Activated CD8-positive, alpha-beta T cell treated with anti-CD3 and anti-CD28 coated beads for 36 hours (primary cell): ENCODE measurements at regions not wholly inside any gene's neighbourhood (a gene's known extent, or its start where the extent isn't known, plus 50 kb on each side); places are given as distances from the start of the nearest gene placed in this dataset.

Experiments used
- ATAC-seq: fragments of 200-7000 bp; cut with Tn5 transposase; one replicate; pipeline ENCODE4 v1.10.0; 2021; ENCODE audit warnings: mild to moderate bottlenecking, moderate library complexity
- CTCF ChIA-PET: fragments of 350-600 bp; sonication (Branson Sonifier 250); formaldehyde crosslinking; loops from one replicate; lab custom pipeline; 2021; ENCODE audit warnings: antibody characterized with exemption; lab: Charles Lee
- POLR2A ChIA-PET: fragments of 350-600 bp; sonication (Branson Sonifier 250); formaldehyde crosslinking; loops from one replicate; lab custom pipeline; 2021; ENCODE audit warnings: antibody characterized with exemption; lab: Charles Lee
- DNase-seq: peaks from one replicate; pipeline ENCODE4 v3.0.0-alpha.2; 2020
- H3K27ac Mint-ChIP-seq: one replicate; pipeline ENCODE4 v1.8.0; 2021; ENCODE audit warnings: mild to moderate bottlenecking, mixed read lengths
- H3K27me3 Mint-ChIP-seq: one replicate; pipeline ENCODE4 v1.8.0; 2021; ENCODE audit warnings: mixed read lengths
- H3K36me3 Mint-ChIP-seq: one replicate; pipeline ENCODE4 v1.8.0; 2021; ENCODE audit warnings: low read depth, mixed read lengths
- H3K4me1 Mint-ChIP-seq: one replicate; pipeline ENCODE4 v1.8.0; 2021; ENCODE audit warnings: low read depth, mixed read lengths
- H3K4me3 Mint-ChIP-seq: one replicate; pipeline ENCODE4 v1.8.0; 2021; ENCODE audit warnings: mild to moderate bottlenecking, moderate library complexity, mixed read lengths
- H3K9me3 Mint-ChIP-seq: one replicate; pipeline ENCODE4 v1.8.0; 2021; ENCODE audit warnings: mixed read lengths
- CTCF ChIP-seq: fragments of 200-600 bp; IDR thresholded peaks from one replicate; pipeline ENCODE4 v1.8.0; 2022; ENCODE audit warnings: antibody characterized with exemption, mild to moderate bottlenecking
- intact Hi-C: fragments of 100-400 bp; cut with micrococcal nuclease; formaldehyde crosslinking; loops from one replicate; pipeline ENCODE4 v1.10.0; 2022

- ChIA-PET CTCF (no interaction called here), POLR2A (no interaction called here)
- peaks cover 28% of the 10 kb centered on the region for H3K4me1 Mint-ChIP-seq
- H3K27me3 Mint-ChIP-seq: no peaks in the 10 kb centered on the region
- ATAC-seq (no peak), DNase-seq (no peak)
- H3K27ac Mint-ChIP-seq: no peak overlapping the region
- peaks cover under 1% of the 10 kb centered on the region for H3K9me3 Mint-ChIP-seq
- TF ChIP-seq CTCF: no peak
- H3K4me3 Mint-ChIP-seq: no peak overlapping the region
- H3K36me3 Mint-ChIP-seq: peaks cover 2% of the 10 kb centered on the region
- intact Hi-C loops: no loop called here
Measured at GRCh38 chr5:50562694-50563093, 103.7 kb upstream of the PARP8 start.

- Mint-ChIP-seq H3K36me3 (peaks cover 2% of the 10 kb centered on the region), H3K4me3 (no peak overlapping the region)
Measured at GRCh38 chr5:50564079-50564478, 102.4 kb upstream of the PARP8 start.

GRCh38 chr5:50564558-50564957 lies 101.9 kb upstream of the PARP8 start:
- no peak overlapping the region for H3K27ac Mint-ChIP-seq
- POLR2A ChIA-PET: no interaction called here

More at GRCh38 chr5:50564079-50564478, 102.4 kb upstream of the PARP8 start:
- POLR2A ChIA-PET: no interaction called here
- intact Hi-C loops: no loop called here
- DNase-seq (peak; percentile 41), ATAC-seq (peak; percentile 85)
- H3K4me1 Mint-ChIP-seq: peaks cover 28% of the 10 kb centered on the region
- H3K9me3 Mint-ChIP-seq: peaks cover 4% of the 10 kb centered on the region
- H3K27me3 Mint-ChIP-seq: no peaks in the 10 kb centered on the region
- CTCF ChIA-PET: no interaction called here
- peak overlapping the region; percentile 20 for H3K27ac Mint-ChIP-seq
- TF ChIP-seq CTCF: no peak

GRCh38 chr5:50574121-50574520 lies 92.3 kb upstream of the PARP8 start:
- CTCF ChIA-PET: no interaction called here
- Mint-ChIP-seq H3K4me3 (peak overlapping the region; percentile 46), H3K27ac (no peak overlapping the region), H3K4me1 (peaks cover 23% of the 10 kb centered on the region), H3K9me3 (peaks cover 7% of the 10 kb centered on the region), H3K27me3 (no peaks in the 10 kb centered on the region), H3K36me3 (no peaks in the 10 kb centered on the region)
- ATAC-seq (no peak), DNase-seq (no peak)
- POLR2A ChIA-PET: no interaction called here
- intact Hi-C loops: no loop called here
- TF ChIP-seq CTCF: no peak

More at GRCh38 chr5:50564558-50564957, 101.9 kb upstream of the PARP8 start:
- Mint-ChIP-seq H3K36me3 (peaks cover 2% of the 10 kb centered on the region), H3K4me1 (peaks cover 28% of the 10 kb centered on the region), H3K4me3 (no peak overlapping the region), H3K27me3 (no peaks in the 10 kb centered on the region), H3K9me3 (peaks cover 4% of the 10 kb centered on the region)
- CTCF ChIA-PET: no interaction called here
- peak; percentile 16 for TF ChIP-seq CTCF
- ATAC-seq: peak; percentile 61
- no peak for DNase-seq
- intact Hi-C loops: no loop called here

- Mint-ChIP-seq H3K4me1 (peaks cover 20% of the 10 kb centered on the region), H3K4me3 (no peak overlapping the region), H3K27me3 (no peaks in the 10 kb centered on the region), H3K36me3 (peaks cover 4% of the 10 kb centered on the region), H3K27ac (peak overlapping the region; percentile 58), H3K9me3 (peaks cover 9% of the 10 kb centered on the region)
- CTCF ChIA-PET: no interaction called here
- intact Hi-C loops: no loop called here
- no peak for TF ChIP-seq CTCF
- no peak for DNase-seq
- ATAC-seq: no peak
- POLR2A ChIA-PET: interaction anchor here (1.5 kb wide), 1 partner anchor 135 kb away, joined by 6 read pairs; the partner anchor contains the start of gene EMB
Measured at GRCh38 chr5:50575740-50576139, 90.7 kb upstream of the PARP8 start.
